Psoas muscle (tissue), 7 donors: ENCODE measurements at regions not wholly inside any gene's neighbourhood (a gene's known extent, or its start where the extent isn't known, plus 50 kb on each side); places are given as distances from the start of the nearest gene placed in this dataset.

ENCODE experiments used
- ATAC-seq, 4 donors: fragments of 200-7000 bp; cut with Tn5 transposase; one replicate each; pipeline ENCODE4 v1.9.1; 2020; ENCODE audit warnings: moderate library complexity in 3 of 4, mild to moderate bottlenecking in 2 of 4
- DNase-seq, 2 donors: peaks; one replicate each; pipeline ENCODE4 v3.0.0-alpha.2; 2020
- H3K27ac ChIP-seq: fragments of 200-600 bp; one replicate; pipeline ENCODE4 v1.8.0; 2022
- H3K27me3 ChIP-seq, 3 donors: fragments of 200-600 bp in 1 of 3; one replicate each; pipeline versions ENCODE4 v1.6.1 to v1.8.0; 2013 to 2022; ENCODE audit warnings: low read length in 2 of 3, mild to moderate bottlenecking in 2 of 3, moderate library complexity in 1 of 3; ENCODE audit not compliant: insufficient read depth in 3 of 3
- H3K36me3 ChIP-seq, 2 donors: fragments of 200-600 bp in 1 of 2; one replicate each; pipeline versions ENCODE4 v1.6.1 to v1.8.0; 2013 to 2022; ENCODE audit warnings: low read depth in 1 of 2, mild to moderate bottlenecking in 1 of 2, moderate library complexity in 1 of 2; ENCODE audit not compliant: insufficient read depth in 1 of 2
- H3K4me1 ChIP-seq: fragments of 200-600 bp; one replicate; pipeline ENCODE4 v1.8.0; 2022
- H3K4me3 ChIP-seq: fragments of 200-600 bp; one replicate; pipeline ENCODE4 v1.8.0; 2022; ENCODE audit warnings: mild to moderate bottlenecking
- H3K9me3 ChIP-seq: fragments of 200-600 bp; one replicate; pipeline ENCODE4 v1.8.0; 2022
- CTCF ChIP-seq: fragments of 200-600 bp; IDR thresholded peaks from one replicate; pipeline ENCODE4 v1.8.0; 2022; ENCODE audit warnings: antibody characterized with exemption
- WGBS, 3 donors: extraction: QIAGEN DNeasy Blood & Tissue Kit; methylation state at CpG; one replicate each; pipeline versions ENCODE4 v1.1.6 to v1.1.7; 2013; 5-methylcytosine and 5-hydroxymethylcytosine counted together
- intact Hi-C, 2 donors: fragments of 100-400 bp; cut with DNase I; formaldehyde crosslinking; loops; one replicate each; pipeline versions ENCODE4 v1.11.0 to v1.14.2; 2022
- donor health status: healthy with polysubstance abuse.
- donor health status: DM: no; HTN: no; CAD: no; lungs with moderate emphysema.
- donor health status: Bipolar disorder and iron deficiency.
- donor health status: healthy.
- donor health status: DM: yes; HTN: yes; CAD: no.
- donor health status: DM: no; HTN: no; CAD: no.
- donor health status: DM: yes; HTN: yes; CAD: no.

GRCh38 chr6:1253816-1254215, 58.1 kb upstream of the FOXQ1 start:
- H3K27ac ChIP-seq, result no peak overlapping the region
- no peak overlapping the region for H3K4me3 ChIP-seq
- no peaks in the 10 kb centered on the region for H3K9me3 ChIP-seq
- ATAC-seq (no peak), DNase-seq (no peak)
- WGBS, 3 donors, result 85 to 91% (median 89%) methylated on average over 9 of the region's 9 CpGs
- H3K36me3 ChIP-seq, result no peaks in the 10 kb centered on the region
- H3K27me3 ChIP-seq, result peaks cover 0 to 5% (median 1%) of the 10 kb centered on the region in 3 donors
- no peak for TF ChIP-seq CTCF
- intact Hi-C loops, result no loop called here
- no peaks in the 10 kb centered on the region for H3K4me1 ChIP-seq

GRCh38 chr6:1251198-1252155, 60.4 kb upstream of the FOXQ1 start:
- no peak for TF ChIP-seq CTCF
- Histone ChIP-seq H3K9me3 (no peaks in the 10 kb centered on the region), H3K36me3 (no peaks in the 10 kb centered on the region), H3K4me3 (no peak overlapping the region), H3K27ac (no peak overlapping the region), H3K4me1 (no peaks in the 10 kb centered on the region), H3K27me3 (peaks cover 0 to 5% (median 1%) of the 10 kb centered on the region in 3 donors)
- intact Hi-C loops, result no loop called here
- DNase-seq (no peak), ATAC-seq (no peak)
- 77 to 81% (median 77%) methylated on average over 13 of the region's 13 CpGs for WGBS, 3 donors

GRCh38 chr6:1250489-1251197, 61.3 kb upstream of the FOXQ1 start:
- intact Hi-C loops, result no loop called here
- H3K36me3 ChIP-seq, result no peaks in the 10 kb centered on the region
- 74 to 76% (median 75%) methylated on average over 12 of the region's 12 CpGs for WGBS, 3 donors
- H3K9me3 ChIP-seq, result no peaks in the 10 kb centered on the region
- H3K27ac ChIP-seq, result no peak overlapping the region
- no peak for TF ChIP-seq CTCF
- ATAC-seq (no peak), DNase-seq (no peak)
- H3K4me3 ChIP-seq, result no peak overlapping the region
- H3K4me1 ChIP-seq, result no peaks in the 10 kb centered on the region
- H3K27me3 ChIP-seq, result peaks cover 0 to 5% (median 1%) of the 10 kb centered on the region in 3 donors

- Histone ChIP-seq H3K36me3 (no peaks in the 10 kb centered on the region), H3K4me3 (no peak overlapping the region), H3K9me3 (no peaks in the 10 kb centered on the region), H3K27ac (no peak overlapping the region), H3K4me1 (no peaks in the 10 kb centered on the region), H3K27me3 (peaks cover 0 to 3% (median 0%) of the 10 kb centered on the region in 3 donors)
- 83 to 89% (median 86%) methylated on average over 3 of the region's 3 CpGs for WGBS, 3 donors
- ATAC-seq (no peak), DNase-seq (no peak)
- TF ChIP-seq CTCF, result no peak
- intact Hi-C loops, result no loop called here
These were observed 64.0 kb upstream of the FOXQ1 start for GRCh38 chr6:1247894-1248293.
